CD4-positive, alpha-beta T cell (primary cell): ENCODE measurements at regions not wholly inside any gene's neighbourhood (a gene's known extent, or its start where the extent isn't known, plus 50 kb on each side); places are given as distances from the start of the nearest gene placed in this dataset.

Experiments
- ATAC-seq: fragments of 200-7000 bp; cut with Tn5 transposase; one replicate; pipeline ENCODE4 v1.10.0; 2022; ENCODE audit warnings: mild to moderate bottlenecking; ENCODE audit not compliant: poor library complexity
- CTCF ChIA-PET: fragments of 350-600 bp; sonication (Branson Sonifier 250); formaldehyde crosslinking; loops from one replicate; lab custom pipeline; 2021; ENCODE audit warnings: antibody characterized with exemption, inconsistent platforms; lab: Charles Lee
- POLR2A ChIA-PET: fragments of 350-600 bp; sonication (Branson Sonifier 250); formaldehyde crosslinking; loops from one replicate; lab custom pipeline; 2021; ENCODE audit warnings: antibody characterized with exemption, inconsistent platforms; lab: Charles Lee
- DNase-seq, 14 experiments: peaks; one replicate each; pipeline ENCODE4 v3.0.0-alpha.2; 2013 to 2020; ENCODE audit warnings: mixed read lengths in 2 of 14
- H3K27ac ChIP-seq, 2 donors: one replicate each; pipeline versions ENCODE4 v1.5.1 to v1.7.0; 2013; ENCODE audit warnings: low read length in 2 of 2, low read depth in 1 of 2, mild to moderate bottlenecking in 1 of 2
- H3K27me3 ChIP-seq, 2 experiments: 1 replicate in 1 of 2; 2 replicates in 1 of 2; pipeline versions ENCODE4 v1.6.1 to v1.7.0; 2013; ENCODE audit warnings: low read length in 2 of 2, control low read depth in 1 of 2, mild to moderate bottlenecking in 1 of 2, moderate library complexity in 1 of 2; ENCODE audit not compliant: insufficient read depth in 2 of 2, control insufficient read depth in 1 of 2
- H3K36me3 ChIP-seq: one replicate; pipeline ENCODE4 v1.6.1; 2013; ENCODE audit warnings: low read length, control low read depth; ENCODE audit not compliant: insufficient read depth
- H3K4me1 ChIP-seq: one replicate; pipeline ENCODE4 v1.6.1; 2013; ENCODE audit warnings: low read length, control low read depth; ENCODE audit not compliant: insufficient read depth
- H3K4me3 ChIP-seq: one replicate; pipeline ENCODE4 v1.5.1; 2013; ENCODE audit warnings: mild to moderate bottlenecking, low read length, moderate library complexity
- H3K9me3 ChIP-seq, 2 experiments: 1 replicate in 1 of 2; 2 replicates in 1 of 2; pipeline versions ENCODE4 v1.6.1 to v1.7.0; 2013; ENCODE audit warnings: low read length in 2 of 2, mild to moderate bottlenecking in 2 of 2, control low read depth in 1 of 2, moderate library complexity in 1 of 2; ENCODE audit not compliant: control insufficient read depth in 1 of 2, insufficient read depth in 1 of 2
- H3K27ac Mint-ChIP-seq: one replicate; pipeline ENCODE4 v1.8.0; 2020; ENCODE audit warnings: mixed read lengths
- H3K27me3 Mint-ChIP-seq: one replicate; pipeline ENCODE4 v1.8.0; 2021; ENCODE audit warnings: mixed read lengths
- H3K36me3 Mint-ChIP-seq: one replicate; pipeline ENCODE4 v1.8.0; 2021; ENCODE audit warnings: low read depth, mixed read lengths
- H3K4me1 Mint-ChIP-seq: one replicate; pipeline ENCODE4 v1.8.0; 2021; ENCODE audit warnings: low read depth, mixed read lengths
- H3K4me3 Mint-ChIP-seq: one replicate; pipeline ENCODE4 v1.8.0; 2020; ENCODE audit warnings: mild to moderate bottlenecking, mixed read lengths
- H3K9me3 Mint-ChIP-seq: one replicate; pipeline ENCODE4 v1.8.0; 2020; ENCODE audit warnings: mixed read lengths
- intact Hi-C, 2 experiments: fragments of 100-400 bp; cut with DNase I in 1 of 2; cut with micrococcal nuclease in 1 of 2; formaldehyde crosslinking; loops; one replicate each; pipeline versions ENCODE4 v1.15.1 to v1.9.0; 2023 to 2025; cut with DNase I, micrococcal nuclease
- TF ChIP-seq, protein P1 (sequence below): fragments of 200-600 bp; IDR thresholded peaks from one replicate; pipeline ENCODE4 v1.8.0; 2022; ENCODE audit warnings: antibody characterized with exemption, mild to moderate bottlenecking

DNA sequence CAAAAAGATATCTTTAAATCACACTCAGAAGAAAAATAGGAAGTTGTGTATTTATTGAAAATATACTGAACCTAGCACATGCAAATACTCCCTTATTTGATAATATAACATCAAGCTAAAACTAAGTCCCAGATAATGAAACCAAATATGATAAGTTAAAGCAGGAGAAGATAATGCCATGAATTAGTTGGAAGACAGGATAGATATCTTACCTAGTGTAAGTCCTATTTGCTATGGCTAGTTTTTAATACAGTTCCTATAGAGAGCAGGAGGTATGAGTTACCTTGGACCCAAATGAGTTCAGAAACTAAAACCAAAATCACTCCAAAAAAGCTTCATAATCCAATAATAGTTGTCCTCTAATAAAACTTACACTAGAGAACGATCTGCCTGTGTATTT is 1407.1 kb upstream of the MIR17HG start:
- Mint-ChIP-seq H3K4me1 (no peaks in the 10 kb centered on the region), H3K27me3 (no peaks in the 10 kb centered on the region), H3K4me3 (no peak overlapping the region), H3K27ac (no peak overlapping the region), H3K9me3 (peaks cover 2% of the 10 kb centered on the region), H3K36me3 (no peaks in the 10 kb centered on the region)
- ATAC-seq, result no peak
- ChIA-PET CTCF (no interaction called here), POLR2A (no interaction called here)
- peaks cover 0 to 5% of the 10 kb centered on the region in 2 experiments for H3K9me3 ChIP-seq
- TF ChIP-seq, protein P1, sequence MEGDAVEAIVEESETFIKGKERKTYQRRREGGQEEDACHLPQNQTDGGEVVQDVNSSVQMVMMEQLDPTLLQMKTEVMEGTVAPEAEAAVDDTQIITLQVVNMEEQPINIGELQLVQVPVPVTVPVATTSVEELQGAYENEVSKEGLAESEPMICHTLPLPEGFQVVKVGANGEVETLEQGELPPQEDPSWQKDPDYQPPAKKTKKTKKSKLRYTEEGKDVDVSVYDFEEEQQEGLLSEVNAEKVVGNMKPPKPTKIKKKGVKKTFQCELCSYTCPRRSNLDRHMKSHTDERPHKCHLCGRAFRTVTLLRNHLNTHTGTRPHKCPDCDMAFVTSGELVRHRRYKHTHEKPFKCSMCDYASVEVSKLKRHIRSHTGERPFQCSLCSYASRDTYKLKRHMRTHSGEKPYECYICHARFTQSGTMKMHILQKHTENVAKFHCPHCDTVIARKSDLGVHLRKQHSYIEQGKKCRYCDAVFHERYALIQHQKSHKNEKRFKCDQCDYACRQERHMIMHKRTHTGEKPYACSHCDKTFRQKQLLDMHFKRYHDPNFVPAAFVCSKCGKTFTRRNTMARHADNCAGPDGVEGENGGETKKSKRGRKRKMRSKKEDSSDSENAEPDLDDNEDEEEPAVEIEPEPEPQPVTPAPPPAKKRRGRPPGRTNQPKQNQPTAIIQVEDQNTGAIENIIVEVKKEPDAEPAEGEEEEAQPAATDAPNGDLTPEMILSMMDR, result no peak
- H3K27ac ChIP-seq, result no peak overlapping the region
- H3K4me3 ChIP-seq, result no peak overlapping the region
- no peaks in the 10 kb centered on the region for H3K27me3 ChIP-seq
- intact Hi-C loops, result no loop called here
- H3K4me1 ChIP-seq, result no peaks in the 10 kb centered on the region
- no peaks in the 10 kb centered on the region for H3K36me3 ChIP-seq
- DNase-seq, result no peak

DNA sequence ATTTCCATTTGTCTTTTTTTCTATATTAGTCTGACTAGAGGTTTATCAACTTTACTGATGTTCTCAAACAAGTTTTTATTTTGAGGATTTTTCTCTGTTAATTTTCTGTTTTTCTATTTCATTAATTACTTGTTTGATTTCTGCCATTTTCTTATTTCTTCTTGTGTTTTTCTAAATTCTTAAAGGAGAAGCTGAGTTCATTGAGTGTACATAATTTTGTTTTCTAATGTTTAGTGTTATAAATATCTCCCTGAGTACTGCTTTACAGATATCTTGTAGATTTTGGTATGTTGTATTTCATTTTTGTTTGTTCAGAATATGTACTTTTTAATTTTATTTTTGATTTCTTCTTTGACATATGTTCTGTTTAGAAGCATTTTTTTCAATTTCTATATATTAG is 1404.3 kb upstream of the MIR17HG start:
- H3K4me3 ChIP-seq, result no peak overlapping the region

DNA sequence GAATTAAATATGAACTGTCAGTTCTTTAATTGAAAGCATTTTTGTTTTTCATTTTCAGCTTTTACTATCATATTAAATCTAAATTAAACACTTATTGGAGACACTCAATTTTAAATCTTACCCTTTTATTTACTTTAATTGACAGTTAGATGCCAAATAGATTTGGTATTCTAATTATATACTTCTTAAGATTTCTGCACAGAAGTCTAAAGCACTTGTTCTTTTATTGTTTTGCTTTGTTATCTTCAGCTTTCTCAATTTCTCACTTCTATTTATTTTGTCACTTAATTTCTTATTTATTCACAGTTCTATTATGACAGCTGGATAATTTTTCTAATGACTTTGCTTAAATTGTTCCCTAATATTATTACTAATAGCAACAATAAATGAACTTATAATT is 1397.3 kb upstream of the MIR17HG start:
- ChIA-PET POLR2A (no interaction called here), CTCF (no interaction called here)
- intact Hi-C loops, result no loop called here
- DNase-seq (no peak), ATAC-seq (no peak)
- Histone ChIP-seq H3K4me1 (no peaks in the 10 kb centered on the region), H3K27me3 (no peaks in the 10 kb centered on the region), H3K36me3 (no peaks in the 10 kb centered on the region), H3K27ac (no peak overlapping the region), H3K9me3 (peaks cover 0 to 5% of the 10 kb centered on the region in 2 experiments), H3K4me3 (no peak overlapping the region)
- Mint-ChIP-seq H3K9me3 (no peaks in the 10 kb centered on the region), H3K36me3 (no peaks in the 10 kb centered on the region), H3K4me1 (no peaks in the 10 kb centered on the region), H3K27ac (no peak overlapping the region), H3K27me3 (no peaks in the 10 kb centered on the region), H3K4me3 (no peak overlapping the region)
- TF ChIP-seq, protein P1, result no peak

More for the DNA sequence above, 1404.3 kb upstream of the MIR17HG start:
- no peaks in the 10 kb centered on the region for H3K36me3 ChIP-seq
- no peaks in the 10 kb centered on the region for H3K36me3 Mint-ChIP-seq
- intact Hi-C loops, result no loop called here
- no peak overlapping the region for H3K27ac Mint-ChIP-seq
- H3K27me3 ChIP-seq, result no peaks in the 10 kb centered on the region
- DNase-seq (no peak), ATAC-seq (no peak)
- no peaks in the 10 kb centered on the region for H3K27me3 Mint-ChIP-seq
- no peaks in the 10 kb centered on the region for H3K4me1 Mint-ChIP-seq
- peaks cover 0 to 10% of the 10 kb centered on the region in 2 experiments for H3K9me3 ChIP-seq
- H3K27ac ChIP-seq, result no peak overlapping the region
- TF ChIP-seq, protein P1, result no peak
- POLR2A ChIA-PET, result no interaction called here
- no peaks in the 10 kb centered on the region for H3K4me1 ChIP-seq
- H3K4me3 Mint-ChIP-seq, result no peak overlapping the region
- CTCF ChIA-PET, result no interaction called here
- H3K9me3 Mint-ChIP-seq, result peaks cover 2% of the 10 kb centered on the region
